ENCODE measurements at regions not wholly inside any gene's neighbourhood (a gene's known extent, or its start where the extent isn't known, plus 50 kb on each side); places are given as distances from the start of the nearest gene placed in this dataset.

DNA sequence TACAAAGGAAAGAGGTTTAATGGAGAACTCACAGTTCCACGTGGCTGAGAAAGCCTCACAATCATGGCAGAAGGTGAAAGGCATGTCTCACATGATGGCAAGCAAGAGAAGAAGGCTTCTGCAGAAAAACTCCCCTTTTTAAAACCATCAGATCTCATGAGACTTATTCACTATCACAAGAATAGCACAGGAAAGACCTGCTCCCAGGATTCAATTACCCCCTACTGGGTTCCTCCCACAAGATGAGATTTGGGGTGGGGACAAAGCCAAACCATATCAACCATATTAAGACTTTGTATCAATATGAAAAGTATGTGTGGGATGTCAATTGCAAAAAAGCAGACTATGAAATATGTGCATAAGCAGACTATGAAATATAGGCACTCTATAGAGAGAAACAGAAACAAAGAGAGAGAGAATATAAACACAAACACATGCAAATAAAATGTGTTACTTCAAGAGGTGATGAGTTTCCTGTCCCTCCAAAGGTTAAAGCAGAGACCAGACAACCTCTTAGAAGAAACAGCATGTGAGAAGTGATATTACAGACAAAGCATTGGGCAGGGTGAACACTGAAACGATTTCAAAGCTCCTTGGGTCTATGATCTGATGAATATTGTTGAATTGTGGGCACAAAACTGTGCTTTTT is 151.2 kb upstream of the KRR1 start:
- no peak for TF ChIP-seq ARNTL (CRISPR knock-in tag; IDR thresholded peaks at IDR 0.05; ENCODE audit: borderline replicate concordance, low read depth)
- TF ChIP-seq, protein P1, sequence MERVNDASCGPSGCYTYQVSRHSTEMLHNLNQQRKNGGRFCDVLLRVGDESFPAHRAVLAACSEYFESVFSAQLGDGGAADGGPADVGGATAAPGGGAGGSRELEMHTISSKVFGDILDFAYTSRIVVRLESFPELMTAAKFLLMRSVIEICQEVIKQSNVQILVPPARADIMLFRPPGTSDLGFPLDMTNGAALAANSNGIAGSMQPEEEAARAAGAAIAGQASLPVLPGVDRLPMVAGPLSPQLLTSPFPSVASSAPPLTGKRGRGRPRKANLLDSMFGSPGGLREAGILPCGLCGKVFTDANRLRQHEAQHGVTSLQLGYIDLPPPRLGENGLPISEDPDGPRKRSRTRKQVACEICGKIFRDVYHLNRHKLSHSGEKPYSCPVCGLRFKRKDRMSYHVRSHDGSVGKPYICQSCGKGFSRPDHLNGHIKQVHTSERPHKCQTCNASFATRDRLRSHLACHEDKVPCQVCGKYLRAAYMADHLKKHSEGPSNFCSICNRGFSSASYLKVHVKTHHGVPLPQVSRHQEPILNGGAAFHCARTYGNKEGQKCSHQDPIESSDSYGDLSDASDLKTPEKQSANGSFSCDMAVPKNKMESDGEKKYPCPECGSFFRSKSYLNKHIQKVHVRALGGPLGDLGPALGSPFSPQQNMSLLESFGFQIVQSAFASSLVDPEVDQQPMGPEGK (CRISPR knock-in tag; IDR thresholded peaks at IDR 0.05; ENCODE audit: borderline replicate concordance) = no peak
- no peak for TF ChIP-seq RARB (CRISPR knock-in tag; IDR thresholded peaks at IDR 0.05)
- no peak for TF ChIP-seq BACH2 (CRISPR knock-in tag; IDR thresholded peaks at IDR 0.05; ENCODE audit: borderline replicate concordance)
- TF ChIP-seq ZNF565 (CRISPR knock-in tag; conservative IDR thresholded peaks at IDR 0.05; ENCODE audit: low read depth) = no peak
- TF ChIP-seq, protein P2, sequence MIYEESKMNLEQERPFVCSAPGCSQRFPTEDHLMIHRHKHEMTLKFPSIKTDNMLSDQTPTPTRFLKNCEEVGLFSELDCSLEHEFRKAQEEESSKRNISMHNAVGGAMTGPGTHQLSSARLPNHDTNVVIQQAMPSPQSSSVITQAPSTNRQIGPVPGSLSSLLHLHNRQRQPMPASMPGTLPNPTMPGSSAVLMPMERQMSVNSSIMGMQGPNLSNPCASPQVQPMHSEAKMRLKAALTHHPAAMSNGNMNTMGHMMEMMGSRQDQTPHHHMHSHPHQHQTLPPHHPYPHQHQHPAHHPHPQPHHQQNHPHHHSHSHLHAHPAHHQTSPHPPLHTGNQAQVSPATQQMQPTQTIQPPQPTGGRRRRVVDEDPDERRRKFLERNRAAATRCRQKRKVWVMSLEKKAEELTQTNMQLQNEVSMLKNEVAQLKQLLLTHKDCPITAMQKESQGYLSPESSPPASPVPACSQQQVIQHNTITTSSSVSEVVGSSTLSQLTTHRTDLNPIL (CRISPR knock-in tag; IDR thresholded peaks at IDR 0.05; ENCODE audit: low read depth) = no peak
- TF ChIP-seq PPARA (CRISPR knock-in tag; IDR thresholded peaks at IDR 0.05; ENCODE audit: borderline replicate concordance) = no peak
- TF ChIP-seq ISL1 (CRISPR knock-in tag; IDR thresholded peaks at IDR 0.05) = no peak
- TF ChIP-seq, protein P3, sequence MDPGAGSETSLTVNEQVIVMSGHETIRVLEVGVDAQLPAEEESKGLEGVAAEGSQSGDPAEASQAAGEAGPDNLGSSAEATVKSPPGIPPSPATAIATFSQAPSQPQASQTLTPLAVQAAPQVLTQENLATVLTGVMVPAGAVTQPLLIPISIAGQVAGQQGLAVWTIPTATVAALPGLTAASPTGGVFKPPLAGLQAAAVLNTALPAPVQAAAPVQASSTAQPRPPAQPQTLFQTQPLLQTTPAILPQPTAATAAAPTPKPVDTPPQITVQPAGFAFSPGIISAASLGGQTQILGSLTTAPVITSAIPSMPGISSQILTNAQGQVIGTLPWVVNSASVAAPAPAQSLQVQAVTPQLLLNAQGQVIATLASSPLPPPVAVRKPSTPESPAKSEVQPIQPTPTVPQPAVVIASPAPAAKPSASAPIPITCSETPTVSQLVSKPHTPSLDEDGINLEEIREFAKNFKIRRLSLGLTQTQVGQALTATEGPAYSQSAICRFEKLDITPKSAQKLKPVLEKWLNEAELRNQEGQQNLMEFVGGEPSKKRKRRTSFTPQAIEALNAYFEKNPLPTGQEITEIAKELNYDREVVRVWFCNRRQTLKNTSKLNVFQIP (CRISPR knock-in tag; IDR thresholded peaks at IDR 0.05; ENCODE audit: borderline replicate concordance, low read depth) = no peak
- TF ChIP-seq, protein P4, sequence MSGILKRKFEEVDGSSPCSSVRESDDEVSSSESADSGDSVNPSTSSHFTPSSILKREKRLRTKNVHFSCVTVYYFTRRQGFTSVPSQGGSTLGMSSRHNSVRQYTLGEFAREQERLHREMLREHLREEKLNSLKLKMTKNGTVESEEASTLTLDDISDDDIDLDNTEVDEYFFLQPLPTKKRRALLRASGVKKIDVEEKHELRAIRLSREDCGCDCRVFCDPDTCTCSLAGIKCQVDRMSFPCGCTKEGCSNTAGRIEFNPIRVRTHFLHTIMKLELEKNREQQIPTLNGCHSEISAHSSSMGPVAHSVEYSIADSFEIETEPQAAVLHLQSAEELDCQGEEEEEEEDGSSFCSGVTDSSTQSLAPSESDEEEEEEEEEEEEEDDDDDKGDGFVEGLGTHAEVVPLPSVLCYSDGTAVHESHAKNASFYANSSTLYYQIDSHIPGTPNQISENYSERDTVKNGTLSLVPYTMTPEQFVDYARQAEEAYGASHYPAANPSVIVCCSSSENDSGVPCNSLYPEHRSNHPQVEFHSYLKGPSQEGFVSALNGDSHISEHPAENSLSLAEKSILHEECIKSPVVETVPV (CRISPR knock-in tag; IDR thresholded peaks at IDR 0.05) = no peak
- TF ChIP-seq CSDC2 (CRISPR knock-in tag; IDR thresholded peaks at IDR 0.05) = no peak
- TF ChIP-seq, protein P5, sequence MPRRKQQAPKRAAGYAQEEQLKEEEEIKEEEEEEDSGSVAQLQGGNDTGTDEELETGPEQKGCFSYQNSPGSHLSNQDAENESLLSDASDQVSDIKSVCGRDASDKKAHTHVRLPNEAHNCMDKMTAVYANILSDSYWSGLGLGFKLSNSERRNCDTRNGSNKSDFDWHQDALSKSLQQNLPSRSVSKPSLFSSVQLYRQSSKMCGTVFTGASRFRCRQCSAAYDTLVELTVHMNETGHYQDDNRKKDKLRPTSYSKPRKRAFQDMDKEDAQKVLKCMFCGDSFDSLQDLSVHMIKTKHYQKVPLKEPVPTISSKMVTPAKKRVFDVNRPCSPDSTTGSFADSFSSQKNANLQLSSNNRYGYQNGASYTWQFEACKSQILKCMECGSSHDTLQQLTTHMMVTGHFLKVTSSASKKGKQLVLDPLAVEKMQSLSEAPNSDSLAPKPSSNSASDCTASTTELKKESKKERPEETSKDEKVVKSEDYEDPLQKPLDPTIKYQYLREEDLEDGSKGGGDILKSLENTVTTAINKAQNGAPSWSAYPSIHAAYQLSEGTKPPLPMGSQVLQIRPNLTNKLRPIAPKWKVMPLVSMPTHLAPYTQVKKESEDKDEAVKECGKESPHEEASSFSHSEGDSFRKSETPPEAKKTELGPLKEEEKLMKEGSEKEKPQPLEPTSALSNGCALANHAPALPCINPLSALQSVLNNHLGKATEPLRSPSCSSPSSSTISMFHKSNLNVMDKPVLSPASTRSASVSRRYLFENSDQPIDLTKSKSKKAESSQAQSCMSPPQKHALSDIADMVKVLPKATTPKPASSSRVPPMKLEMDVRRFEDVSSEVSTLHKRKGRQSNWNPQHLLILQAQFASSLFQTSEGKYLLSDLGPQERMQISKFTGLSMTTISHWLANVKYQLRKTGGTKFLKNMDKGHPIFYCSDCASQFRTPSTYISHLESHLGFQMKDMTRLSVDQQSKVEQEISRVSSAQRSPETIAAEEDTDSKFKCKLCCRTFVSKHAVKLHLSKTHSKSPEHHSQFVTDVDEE (CRISPR knock-in tag; IDR thresholded peaks at IDR 0.05) = no peak
- TF ChIP-seq ZFP3 (CRISPR knock-in tag; IDR thresholded peaks at IDR 0.05) = no peak
- no peak for TF ChIP-seq ESRRG (CRISPR knock-in tag; IDR thresholded peaks at IDR 0.05)

Data from SK-N-SH treated with all-trans-retinoic acid at 6 μM for 48 hours (cell line).